Epithelial cell of prostate (primary cell): ENCODE measurements at regions not wholly inside any gene's neighbourhood (a gene's known extent, or its start where the extent isn't known, plus 50 kb on each side); places are given as distances from the start of the nearest gene placed in this dataset.
"Not testable (repeated sequence)": the region's sequence is repeated elsewhere in the genome, so short reads cannot be mapped to it uniquely, and the experiment has no call there.

Experiments
- DNase-seq: peaks from one replicate; pipeline ENCODE4 v3.0.0-alpha.2; 2011; ENCODE audit warnings: low read depth, low spot score
- H3K27ac ChIP-seq: fragments of 450-650 bp; 2 replicates; pipeline ENCODE4 v1.5.1; 2017; ENCODE audit warnings: mild to moderate bottlenecking

DNA sequence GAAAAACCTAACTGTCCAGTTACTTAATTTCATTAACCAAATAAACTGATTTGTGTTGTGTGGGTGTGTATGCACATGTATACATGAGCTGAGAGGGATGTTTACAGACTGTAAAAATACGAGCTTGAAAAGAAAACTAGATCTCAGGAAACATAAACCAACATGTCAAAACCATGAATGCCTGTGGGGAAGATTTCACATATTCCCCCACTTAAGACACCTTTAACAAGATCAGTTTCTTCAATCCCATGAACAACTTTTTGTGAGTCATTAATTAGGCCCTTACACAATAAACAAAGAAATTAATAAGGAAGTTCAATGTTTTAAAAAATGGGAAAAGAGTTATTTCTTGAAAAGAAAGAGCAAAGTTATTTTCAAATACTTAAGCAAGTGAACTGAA lies 170.8 kb downstream of the ZNF674 start:
- H3K27ac ChIP-seq: no peak overlapping the region
- DNase-seq: no peak

DNA sequence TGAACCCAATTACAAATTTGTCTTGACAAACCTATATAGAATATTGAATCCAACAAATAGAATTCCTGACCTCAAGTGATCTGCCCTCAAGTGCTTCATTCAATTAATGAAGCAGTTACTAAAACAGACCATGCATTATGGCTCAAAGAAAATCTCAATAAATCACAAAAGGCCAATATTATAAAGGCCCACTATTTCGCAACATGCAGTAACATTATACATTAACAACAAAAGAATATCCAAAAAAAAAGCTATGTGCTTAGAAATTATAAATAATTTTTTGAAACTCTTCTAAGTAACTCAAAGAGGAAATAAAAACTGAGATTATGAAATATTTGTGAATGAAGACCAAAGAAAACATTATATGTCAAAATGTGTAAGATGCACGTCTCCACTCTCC lies 177.7 kb downstream of the ZNF674 start:
- DNase-seq: no peak

DNA sequence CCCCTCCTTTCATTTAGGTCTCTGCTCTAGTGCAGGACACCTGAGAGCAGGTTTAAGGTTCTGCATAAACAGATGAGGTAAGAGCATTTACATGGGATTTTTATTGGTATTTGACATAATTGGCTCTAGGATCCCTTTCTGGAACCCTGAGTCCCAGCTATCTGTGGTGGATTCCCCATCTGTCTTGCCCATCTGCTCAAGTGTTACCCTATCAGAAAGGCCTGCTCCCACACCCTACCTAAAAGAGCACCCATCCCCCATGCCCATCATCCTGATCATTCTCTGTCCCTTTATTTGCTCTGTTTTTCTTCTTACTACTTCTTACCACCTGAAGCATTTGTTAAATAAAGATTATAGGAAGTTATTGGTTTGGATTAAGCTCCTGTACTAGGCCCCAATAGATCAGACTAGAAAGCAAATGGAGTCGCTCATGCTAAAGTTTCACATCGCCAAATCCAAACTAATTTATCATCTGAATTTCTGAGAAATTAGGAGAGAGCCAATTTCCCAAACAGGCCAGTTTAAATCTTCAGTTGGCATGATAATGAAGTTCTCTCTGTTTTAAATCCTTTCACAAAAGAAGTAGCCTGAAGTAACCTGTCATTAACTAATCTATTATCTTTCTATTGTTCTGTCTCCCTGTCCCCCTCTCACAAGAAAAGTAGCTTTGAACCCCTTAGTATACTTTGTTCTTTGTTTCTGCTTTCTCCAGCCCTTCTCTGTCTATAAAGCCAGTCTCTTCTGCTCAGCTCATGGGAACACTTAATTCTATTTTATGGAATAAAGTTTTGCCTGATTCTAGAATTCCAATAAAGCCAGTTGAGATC lies 178.6 kb downstream of the ZNF674 start:
- no peak for DNase-seq
- no peak overlapping the region for H3K27ac ChIP-seq

More for the DNA sequence above, 177.7 kb downstream of the ZNF674 start:
- no peak overlapping the region for H3K27ac ChIP-seq

DNA sequence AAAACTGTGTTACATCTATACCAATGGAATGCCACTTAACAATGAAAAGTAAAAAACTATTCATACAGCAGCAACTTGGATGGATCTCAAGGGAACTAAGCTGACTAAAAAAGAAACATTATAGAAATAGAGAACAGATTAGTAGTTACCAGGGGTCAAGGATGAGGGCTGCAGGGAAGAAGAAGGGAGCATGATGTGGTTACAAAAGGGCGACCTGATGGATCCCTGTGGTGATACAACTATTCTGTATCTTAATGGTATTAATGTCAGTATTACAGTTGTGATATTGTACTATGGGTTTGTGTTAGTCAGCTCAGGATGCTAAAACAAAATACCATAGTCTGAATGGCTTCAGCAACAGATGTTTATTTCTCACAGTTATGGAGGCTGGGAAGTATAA lies 190.7 kb downstream of the ZNF674 start:
- no peak for DNase-seq
- no peak overlapping the region for H3K27ac ChIP-seq

DNA sequence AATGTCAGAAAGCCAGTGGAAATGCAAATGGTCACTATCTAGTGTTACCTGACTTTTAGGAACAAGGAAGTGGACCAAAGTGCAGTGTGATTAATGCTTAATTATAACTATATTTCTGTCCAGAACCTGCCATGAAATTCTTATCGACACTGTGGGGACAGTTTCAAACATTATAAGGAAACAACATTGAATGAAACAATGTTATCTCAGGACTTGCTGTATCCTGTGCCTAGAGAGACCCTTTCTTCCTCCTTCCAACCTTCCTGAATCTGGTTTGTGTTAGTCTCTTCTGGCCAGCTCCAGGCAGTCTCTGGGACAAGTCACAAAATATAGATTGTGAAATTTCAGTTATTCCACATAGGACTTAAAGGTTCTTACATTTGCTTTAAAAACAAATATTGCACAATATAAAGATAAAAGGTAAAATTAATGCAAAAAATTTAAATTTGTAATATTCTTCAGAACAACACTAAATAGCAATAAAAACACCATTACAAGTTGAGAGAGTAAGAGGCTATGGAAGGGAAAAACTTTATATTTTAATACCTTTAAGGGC lies 203.4 kb downstream of the ZNF674 start:
- no peak overlapping the region for H3K27ac ChIP-seq
- DNase-seq: no peak

DNA sequence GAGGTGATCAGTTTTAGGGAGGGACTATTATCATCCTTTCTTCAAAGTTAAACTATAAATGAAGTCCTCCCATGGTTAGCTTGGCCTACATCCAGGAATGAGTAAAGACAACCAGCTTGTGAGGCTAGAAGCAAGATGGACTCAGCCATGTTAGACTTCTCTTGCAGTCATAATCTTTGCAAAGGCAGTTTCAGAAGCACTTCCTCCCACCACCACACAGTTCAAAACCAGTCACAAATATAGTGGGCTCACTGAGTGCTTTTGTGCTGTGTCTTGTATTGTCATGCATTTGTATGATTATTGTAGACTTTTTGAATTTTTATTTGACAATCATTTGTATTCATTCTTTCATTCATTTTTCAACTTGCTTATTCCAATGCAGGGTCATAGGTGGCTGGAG lies 204.5 kb downstream of the ZNF674 start:
- H3K27ac ChIP-seq: no peak overlapping the region
- no peak for DNase-seq

DNA sequence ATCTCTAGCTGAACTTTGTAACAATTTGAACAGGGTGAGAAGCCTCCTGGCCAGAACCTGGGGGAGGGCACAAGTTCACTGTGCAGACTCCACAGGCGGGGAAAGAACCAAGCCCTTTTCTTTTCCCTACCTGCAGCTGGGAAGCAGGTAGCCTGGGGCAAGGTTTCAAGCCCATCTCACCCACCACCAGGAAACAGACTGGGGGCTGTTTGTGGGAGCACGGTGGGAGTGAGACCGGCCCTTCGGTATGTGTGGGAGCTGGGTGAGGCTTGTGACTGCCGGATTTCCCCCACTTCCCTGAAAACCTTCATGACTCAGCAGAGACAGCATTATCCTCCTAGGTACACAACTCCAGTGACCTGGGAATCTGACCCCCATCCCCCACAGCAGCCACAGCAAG lies 211.7 kb downstream of the ZNF674 start:
- no peak for DNase-seq
- peak overlapping the region; percentile 71 for H3K27ac ChIP-seq

DNA sequence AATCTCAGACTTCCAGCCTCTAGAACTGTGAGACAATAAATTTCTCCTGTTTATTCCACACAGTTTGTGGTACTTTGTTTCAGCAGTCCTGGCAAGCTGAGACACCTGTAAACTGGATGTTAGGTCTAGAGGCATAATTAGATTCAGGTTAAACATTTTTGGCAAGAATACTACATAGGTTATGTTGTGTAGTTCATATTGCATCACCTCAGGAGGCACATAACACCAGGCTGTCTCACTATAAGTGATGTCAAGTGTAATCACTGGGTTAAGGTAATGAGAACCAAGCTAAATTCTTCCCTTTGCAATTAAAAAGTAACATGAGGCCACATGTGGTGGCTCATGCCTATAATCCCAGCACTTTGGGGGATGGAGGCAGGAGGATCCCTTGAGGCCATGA lies 214.2 kb downstream of the ZNF674 start:
- DNase-seq: peak; percentile 74
- H3K27ac ChIP-seq: peak overlapping the region; percentile 93

DNA sequence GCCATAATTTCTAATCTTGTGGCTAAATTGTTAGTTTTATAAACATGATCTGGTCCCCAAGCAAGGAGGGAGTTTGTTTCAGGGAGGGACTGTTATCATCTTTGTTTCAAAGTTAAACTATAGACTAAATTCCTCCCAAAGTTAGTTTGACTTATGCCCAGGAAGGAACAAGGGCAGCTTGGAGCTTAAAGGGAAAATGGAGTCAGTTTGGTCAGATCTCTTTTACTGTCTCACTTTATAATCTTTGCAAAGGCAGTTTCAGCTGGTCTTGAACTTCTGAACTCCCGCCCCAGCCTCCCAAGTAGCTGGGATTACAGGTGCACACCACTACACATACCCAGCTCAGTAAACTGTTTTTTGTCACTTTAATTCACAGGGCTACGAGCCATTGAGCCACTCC lies 214.7 kb downstream of the ZNF674 start:
- no peak for DNase-seq

DNA sequence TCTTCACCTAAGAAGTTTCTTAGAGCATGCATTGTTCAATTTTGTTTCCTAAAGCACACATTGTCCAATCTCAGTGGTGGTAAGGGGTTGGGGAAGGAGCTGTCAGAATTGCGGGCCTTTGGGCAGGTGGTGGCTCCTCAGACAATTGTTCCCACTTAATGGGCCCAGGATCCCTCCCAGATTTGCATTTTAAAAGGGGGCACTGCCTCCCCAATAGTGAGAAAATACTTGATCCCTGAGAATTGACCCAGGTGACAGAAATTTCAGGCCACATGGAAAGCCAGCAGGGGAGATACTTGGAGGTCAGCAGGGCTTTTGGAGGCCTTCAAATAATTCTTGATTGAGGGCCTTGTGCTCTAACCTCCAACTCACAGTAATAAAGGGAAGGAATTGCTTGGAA lies 217.1 kb downstream of the ZNF674 start:
- no peak for DNase-seq
- peak overlapping the region; percentile 93 for H3K27ac ChIP-seq

More for the DNA sequence above, 214.7 kb downstream of the ZNF674 start:
- H3K27ac ChIP-seq: peak overlapping the region; percentile 93

DNA sequence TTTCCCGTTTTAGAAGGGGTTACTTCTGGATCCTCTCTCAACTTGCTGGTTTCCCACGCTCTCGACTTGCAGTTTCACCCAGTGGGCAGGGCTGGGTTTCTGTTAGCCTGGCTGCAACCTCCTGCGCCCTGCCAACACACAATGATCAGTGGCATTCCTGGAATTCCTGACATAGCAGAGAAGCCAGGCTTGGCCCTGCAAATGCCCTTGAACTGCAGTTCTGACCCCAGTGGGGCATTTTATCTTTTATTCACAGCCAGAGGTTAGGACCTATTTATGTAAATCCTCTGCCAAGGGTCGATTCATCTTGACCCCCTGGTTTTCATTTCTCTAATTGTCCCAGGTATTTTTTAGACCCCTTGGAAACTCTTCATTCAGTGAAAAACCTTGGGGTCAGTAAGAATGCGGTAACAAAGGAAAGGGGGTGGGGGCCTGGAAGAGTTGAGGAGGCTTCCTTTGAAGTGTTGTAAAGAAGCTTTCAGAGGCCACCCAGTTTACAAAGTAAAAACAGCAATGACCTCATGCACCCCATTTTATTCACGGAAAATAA lies 217.6 kb downstream of the ZNF674 start:
- DNase-seq: no peak
- H3K27ac ChIP-seq: peak overlapping the region; percentile 93

DNA sequence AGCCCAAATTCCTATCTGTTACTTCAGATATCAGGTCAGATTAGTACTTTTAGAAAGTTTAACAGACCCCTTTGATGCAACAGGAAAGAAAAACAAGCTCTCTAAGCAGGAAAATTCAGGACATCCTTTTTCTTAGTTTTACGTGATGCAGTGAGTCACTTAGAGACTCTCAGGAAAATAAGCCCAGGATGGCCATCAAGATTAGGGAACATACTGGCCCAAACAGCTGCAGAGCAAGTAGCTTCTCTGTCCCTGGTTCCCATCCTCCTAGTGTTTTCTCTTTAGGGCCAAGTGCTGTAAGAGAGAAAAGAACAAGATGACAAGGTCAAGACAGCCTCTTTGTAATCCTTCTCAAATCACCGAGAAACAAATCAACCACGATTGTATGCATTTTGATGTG lies 219.1 kb downstream of the ZNF674 start:
- DNase-seq: no peak
- H3K27ac ChIP-seq: peak overlapping the region; percentile 93

DNA sequence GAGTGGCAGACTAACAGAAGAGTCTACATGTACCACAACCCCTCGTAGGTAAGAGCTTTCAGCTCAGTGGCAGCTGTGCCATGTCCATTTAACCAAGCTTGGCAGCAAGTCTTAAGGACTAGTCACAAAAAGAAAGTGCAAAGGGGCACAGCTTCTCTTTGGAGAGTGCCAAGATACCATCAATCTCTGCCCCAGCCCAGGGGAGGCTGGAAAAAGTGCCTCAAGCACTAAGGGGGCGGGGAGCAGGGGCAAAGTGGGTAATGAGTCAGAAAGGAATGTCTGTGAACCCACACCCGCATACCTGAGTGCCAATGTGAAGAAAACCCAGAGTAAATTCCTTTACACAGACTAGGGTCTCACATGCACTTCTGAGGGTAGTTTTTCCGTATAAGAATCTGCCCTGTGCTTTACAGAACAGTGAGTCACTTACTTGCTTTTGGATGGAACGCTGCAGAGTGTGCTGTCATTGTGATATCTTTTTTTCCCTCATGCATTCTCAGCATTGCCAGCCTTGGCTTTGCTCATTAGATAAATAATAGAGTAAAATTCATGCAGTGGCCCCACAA lies 219.8 kb downstream of the ZNF674 start:
- H3K27ac ChIP-seq: peak overlapping the region; percentile 93
- DNase-seq: peak; percentile 78

DNA sequence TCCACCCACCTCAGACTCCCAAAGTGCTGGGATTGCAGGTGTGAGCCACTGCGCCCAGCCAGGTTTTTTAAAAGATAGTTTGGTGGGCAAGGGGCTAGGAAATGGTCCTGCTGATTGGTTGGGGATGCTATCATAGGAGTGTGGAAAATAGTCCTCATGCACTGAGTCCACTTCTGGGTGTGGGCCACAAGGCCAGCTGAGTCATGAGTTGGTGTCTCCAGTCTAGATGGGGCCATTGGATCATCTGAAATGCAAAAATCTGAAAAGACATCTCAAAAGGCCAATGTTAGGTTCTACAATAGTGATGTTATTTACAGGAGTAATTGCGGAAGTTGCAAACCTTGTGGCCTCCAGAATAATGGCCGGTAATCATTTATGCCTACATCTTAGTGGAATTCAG lies 221.1 kb downstream of the ZNF674 start:
- DNase-seq: no peak
- peak overlapping the region; percentile 93 for H3K27ac ChIP-seq

DNA sequence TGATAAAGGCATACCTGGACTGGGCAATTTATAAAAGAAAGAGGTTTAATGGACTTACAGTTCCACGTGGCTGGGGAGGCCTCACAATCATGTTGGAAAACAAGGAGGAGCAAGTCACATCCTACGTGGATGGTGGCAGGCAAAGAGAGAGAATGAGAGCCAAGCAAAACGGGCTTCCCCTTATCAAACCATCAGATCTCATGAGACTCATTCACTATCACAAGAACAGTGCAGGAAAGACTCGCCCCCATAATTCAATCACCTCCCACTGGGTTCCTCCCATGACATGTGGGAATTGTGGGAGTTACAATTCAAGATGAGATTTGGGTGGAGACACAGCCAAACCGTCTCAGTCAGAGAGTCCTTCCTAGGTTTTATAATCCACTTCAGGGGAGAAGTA lies 222.3 kb downstream of the ZNF674 start:
- H3K27ac ChIP-seq, DNase-seq: not testable (repeated sequence)

DNA sequence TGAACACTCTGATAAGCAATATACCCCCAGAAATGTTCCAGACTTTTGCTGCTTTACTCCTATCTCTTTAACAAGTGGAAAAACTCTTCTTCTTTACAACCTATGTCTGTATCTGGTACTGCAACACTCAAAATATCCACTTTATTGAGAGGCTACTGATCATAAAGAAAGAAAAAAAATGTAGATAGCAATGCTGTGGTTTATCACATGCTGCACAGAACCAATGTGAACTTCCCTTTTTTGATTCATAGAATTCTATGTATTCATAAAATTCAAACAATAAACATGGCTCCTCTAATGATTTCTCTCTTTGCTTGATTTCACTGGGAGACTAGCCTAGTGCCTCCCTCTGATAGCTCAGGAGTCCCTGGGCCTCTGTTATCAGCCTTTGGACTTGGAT lies 223.5 kb downstream of the ZNF674 start:
- no peak for DNase-seq
- peak overlapping the region; percentile 77 for H3K27ac ChIP-seq

DNA sequence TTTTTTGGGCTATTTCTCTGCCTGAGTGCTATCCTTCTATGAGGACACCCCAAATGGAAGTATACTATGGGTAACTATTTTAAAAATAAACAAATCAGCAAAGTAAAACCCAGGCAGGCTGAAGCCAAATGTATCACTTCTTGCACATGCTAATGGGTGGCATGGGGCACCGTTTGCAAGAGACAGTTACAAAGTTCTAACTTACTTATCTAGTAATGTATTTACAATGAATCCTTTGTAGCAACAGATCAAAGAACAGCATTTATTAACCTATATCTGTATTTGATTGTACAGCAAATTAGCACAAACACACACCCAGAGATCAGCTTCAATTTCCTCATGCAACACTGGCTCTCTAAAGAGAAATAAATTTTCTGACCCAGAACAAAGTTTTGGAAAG lies 225.5 kb downstream of the ZNF674 start:
- DNase-seq: no peak
- H3K27ac ChIP-seq: peak overlapping the region; percentile 77

DNA sequence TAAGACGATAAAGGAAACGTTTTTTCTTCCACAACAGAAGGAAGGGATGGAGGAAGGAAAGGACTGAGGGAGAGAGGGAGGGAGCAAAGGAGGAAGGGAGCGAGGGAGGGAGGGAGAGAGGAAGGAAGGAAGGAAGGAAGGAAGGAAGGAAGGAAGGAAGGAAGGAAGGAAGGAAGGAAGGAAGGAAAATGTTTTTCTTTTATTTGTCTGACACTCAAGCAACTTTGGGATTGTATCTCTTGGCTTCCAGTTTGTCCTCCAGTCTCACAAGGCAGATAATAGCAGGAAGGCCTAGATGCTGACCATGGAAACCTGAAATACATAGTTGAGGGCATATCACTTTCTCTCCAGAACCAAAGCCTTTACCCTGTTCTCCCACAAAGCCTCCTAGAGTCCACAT lies 226.7 kb downstream of the ZNF674 start:
- DNase-seq: no peak
- H3K27ac ChIP-seq: no peak overlapping the region

DNA sequence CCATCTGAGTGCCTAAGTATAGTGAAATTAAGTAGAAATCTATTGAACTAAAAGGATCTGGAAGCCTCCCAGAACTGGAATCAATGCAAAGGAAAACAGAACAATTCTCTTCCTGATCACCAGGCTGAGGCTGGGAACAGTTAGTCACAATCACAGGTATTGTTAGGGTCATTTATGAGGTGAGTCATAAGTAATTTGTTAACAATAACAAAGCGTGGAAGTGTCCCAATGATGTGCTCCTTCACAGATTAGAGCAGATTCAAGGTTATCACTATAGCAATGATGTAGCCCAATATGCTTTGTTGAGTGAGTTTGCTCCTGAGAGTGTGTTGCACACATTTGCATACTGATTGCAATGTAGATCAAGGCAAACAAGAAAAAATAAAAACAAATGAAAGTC lies 228.1 kb downstream of the ZNF674 start:
- H3K27ac ChIP-seq: peak overlapping the region; percentile 33

DNA sequence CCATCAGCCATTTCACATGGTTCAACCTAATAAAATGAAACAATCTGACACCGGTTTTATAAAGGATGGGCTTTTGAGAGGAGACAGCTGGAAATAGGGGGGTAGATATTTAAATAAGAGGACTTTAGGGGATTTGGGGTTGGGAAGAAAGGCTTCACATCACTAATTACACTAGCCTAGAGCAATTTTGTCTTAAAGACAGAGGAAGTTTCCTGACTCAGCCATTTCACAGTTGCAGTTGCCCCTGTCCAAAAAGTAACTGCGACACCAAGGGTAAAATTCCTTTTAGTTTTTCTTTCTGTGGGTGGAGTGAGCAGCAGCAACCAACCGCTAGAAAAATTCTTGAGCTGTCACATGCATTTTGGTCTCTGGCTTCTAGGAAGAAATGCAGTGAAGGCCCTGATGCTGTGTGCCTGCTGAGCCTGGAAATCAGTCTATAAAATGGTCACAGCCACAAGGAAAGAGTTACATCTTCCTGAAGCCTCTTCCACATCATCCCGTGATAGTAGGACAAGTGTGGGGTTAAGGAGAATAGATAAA lies 233.6 kb downstream of the ZNF674 start:
- DNase-seq: no peak
- H3K27ac ChIP-seq: peak overlapping the region; percentile 28

More for the DNA sequence above, 228.1 kb downstream of the ZNF674 start:
- DNase-seq: no peak
